Sciatic nerve (tissue), 2 donors: ENCODE measurements at regions not wholly inside any gene's neighbourhood (a gene's known extent, or its start where the extent isn't known, plus 50 kb on each side); places are given as distances from the start of the nearest gene placed in this dataset.

Experiments
- ATAC-seq: fragments of 200-7000 bp; cut with Tn5 transposase; one replicate; pipeline ENCODE4 v1.9.1; 2020; ENCODE audit warnings: mild to moderate bottlenecking, moderate library complexity
- DNase-seq: peaks from one replicate; pipeline ENCODE4 v3.0.0-alpha.2; 2020; ENCODE audit warnings: low spot score
- intact Hi-C: fragments of 100-400 bp; cut with DNase I; formaldehyde crosslinking; loops from one replicate; pipeline ENCODE4 v1.14.2; 2022
- donor health status: DM: no; HTN: no; CAD: no.
- donor health status: DM: no; HTN: no; CAD: no.

DNA sequence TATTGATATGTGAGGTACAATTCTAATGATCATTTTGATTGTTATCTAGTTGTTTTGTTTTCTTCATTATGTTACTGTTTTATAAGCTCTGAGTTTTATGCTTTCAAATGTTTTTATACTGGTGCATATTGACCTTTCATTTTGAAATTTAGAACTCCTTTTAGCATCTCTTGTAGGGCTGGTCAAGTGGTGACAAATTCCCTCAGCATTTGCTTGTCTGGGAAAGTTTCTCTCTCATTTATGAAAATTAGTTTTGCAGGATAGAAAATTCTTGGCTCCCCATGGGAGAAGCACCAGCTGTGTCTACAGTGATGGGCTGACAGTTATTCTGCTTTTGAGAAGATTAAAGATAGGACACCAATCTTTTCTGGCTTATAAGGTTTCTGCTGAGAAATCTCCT, 105.3 kb upstream of the SPRY1 start:
- intact Hi-C loops = no loop called here
- ATAC-seq (no peak), DNase-seq (no peak)

DNA sequence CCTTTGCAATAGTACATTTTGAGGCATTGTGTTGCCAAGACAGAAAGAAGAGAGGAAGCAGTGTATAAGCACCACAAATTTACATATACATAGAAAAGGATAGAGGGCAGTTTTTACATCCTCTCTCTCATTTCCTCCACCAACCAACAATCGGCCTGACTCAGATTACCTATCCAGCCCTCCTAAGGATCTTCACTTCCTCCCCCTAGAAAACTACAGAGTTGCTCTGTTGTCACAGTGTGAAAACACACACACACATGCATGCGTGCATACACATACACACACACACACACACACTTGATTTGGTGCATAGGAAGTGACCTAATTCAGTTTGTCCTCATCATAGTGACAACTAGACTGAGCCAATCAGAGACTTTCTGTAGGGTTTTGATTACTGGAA, 98.8 kb upstream of the SPRY1 start:
- DNase-seq (no peak), ATAC-seq (no peak)
- intact Hi-C loops = no loop called here

DNA sequence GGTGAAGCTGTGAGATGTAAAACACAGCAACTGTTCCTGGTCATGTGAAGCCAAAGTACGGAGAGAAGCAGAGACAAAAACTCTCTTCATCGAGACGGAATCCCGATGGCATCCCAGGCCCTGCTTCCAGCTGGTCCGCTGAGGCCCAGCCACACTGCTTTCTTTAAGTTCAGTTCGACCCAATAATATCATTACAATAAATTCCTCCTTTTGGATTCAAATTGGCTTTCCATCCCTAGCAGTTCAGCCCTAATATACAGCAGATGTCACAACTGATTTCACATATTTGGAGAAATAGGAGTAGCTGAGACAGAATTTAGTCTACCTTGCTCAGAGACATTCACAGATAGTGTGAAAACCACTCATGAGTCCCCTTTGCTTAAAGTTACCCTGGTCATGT, 98.3 kb upstream of the SPRY1 start:
- ATAC-seq (no peak), DNase-seq (no peak)
- intact Hi-C loops = no loop called here

DNA sequence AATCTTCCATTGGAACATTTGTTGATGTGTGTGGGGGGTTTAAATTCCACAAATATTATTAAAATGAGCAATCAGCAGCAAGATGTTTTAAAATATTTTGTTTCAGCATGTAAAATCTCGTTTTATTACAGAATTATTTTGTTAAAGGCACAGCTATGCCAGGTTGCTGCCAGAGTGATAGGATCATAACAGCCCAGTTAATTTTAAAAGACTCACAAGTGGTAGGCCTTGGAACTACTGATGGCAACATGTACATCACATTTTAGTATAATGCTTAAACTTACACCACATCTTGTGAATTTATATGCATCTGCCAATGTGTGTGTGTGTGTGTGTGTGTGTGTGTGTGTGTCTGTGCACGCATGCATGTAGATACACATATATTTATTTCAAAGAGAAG, 97.8 kb upstream of the SPRY1 start:
- ATAC-seq (peak; percentile 53), DNase-seq (no peak)
- intact Hi-C loops = no loop called here

DNA sequence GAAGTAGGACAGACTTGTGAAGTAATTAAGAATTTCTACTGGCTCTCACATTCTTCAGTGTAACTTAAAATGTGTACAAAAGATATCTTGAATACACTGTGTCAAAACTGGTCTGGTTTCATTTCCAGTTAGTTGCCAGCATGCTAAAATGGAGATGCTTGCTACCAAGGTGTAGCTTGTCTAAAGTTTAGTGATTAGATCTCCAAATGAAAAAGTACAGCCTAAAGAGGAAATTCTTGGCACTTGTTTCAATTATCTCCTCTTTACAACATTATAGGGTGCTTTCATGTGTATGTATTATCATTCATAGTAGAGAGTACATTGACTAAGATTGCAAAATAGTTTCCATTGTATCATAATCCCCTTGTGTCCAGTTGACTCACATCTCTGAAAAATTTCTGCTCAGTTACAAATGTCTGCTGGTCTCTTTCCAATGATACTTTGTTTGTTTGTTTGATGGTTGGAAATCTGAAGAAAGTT, 97.3 kb upstream of the SPRY1 start:
- no peak for DNase-seq
- peak; percentile 88 for ATAC-seq
- intact Hi-C loops = no loop called here

DNA sequence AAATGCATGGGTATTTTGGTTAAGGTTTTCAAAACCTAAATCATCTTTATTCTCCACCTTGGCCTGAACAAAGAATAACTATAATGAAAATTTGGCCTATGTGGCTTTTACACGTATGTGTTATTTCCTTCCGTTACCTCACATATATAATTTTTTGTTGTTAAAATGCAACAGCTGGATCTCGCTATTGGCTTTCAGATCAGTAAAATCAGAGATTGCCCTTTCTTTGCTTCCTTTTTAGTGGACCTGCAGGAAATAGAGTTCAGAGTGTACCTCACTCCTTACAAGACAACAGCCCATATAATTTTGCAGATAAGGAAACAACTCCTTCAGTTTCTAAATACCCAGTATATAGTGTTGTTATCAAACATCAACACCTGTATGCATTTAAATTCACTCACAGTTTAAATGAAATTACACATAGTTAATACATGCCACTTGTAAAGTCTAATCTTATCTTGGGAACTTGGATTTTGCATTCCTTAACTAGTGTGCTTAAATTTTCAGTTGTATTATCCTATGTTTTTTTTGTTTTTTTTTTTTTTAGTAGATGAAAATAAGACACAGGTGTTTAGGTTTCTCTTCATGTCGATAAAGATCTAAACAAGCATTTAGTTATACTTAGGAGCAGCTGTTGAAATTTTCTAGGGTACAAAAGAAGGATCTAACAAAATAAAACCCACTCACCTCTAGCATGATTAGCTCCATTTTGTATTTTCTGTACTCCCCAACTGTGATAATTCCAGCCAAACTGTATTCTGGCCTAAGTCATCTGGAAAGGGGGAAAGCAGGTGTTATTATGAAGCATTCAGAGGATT, 96.2 kb upstream of the SPRY1 start:
- intact Hi-C loops = no loop called here

DNA sequence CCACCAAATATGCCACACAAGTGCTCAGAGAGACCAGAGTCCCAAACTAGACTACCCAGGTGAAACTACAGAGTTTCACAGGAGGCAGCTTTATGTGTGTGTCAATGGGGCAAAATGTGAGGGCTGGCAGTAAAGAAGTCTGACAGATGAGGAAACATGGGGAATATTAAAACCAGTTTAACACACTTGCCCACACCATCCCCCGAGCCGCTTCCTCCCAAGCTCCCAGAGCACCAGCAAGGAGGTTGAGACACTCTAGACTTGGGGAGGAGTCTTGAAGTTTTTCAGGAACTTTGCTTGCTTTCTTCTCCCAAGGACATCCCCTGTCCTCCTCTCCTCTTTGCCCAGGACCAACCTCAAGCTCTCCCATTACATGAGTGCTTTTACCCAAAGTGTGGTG, 94.7 kb upstream of the SPRY1 start:
- intact Hi-C loops = no loop called here
- ATAC-seq (no peak), DNase-seq (no peak)

More for the DNA sequence above, 96.2 kb upstream of the SPRY1 start:
- DNase-seq = no peak
- no peak for ATAC-seq

DNA sequence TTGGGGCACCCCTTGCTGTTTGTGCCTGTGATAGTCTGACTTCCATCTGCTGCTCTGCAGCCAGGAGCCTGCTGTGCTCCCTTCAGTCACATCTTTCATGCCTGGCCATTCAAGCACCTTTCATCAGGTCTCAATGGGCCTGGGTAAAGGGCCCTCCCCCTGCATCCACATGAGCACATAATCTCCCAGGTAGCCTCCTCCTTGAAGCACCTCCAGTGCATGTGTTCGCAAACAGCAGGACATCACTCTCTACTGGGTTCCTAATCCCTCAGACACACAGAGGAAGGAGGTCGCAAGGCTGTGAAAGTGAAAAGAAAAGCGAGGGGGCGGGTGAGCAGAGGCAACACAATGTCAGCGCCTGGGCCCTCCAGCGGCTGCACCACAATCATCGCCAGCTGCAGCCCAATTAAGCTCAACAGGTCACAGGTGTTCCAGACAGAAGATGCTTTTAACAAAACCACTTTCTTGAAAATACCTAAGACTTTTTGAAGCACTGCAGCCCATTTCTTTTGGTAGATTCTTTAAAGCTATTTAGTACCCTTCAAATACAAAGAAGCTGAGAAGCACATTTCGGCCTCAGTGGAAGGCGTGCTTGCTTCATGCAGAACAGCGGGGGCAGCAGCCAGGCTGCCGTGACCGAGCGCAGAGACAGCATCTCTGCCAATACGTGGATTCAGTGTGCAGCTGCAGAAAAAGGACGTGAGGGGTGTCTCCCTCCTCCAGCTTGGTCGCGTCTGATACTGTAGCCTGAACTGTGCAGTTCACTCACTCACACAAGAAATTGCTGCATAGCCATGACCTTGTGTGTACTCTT, 92.2 kb upstream of the SPRY1 start:
- DNase-seq (no peak), ATAC-seq (peak; percentile 72)
- intact Hi-C loops = no loop called here

DNA sequence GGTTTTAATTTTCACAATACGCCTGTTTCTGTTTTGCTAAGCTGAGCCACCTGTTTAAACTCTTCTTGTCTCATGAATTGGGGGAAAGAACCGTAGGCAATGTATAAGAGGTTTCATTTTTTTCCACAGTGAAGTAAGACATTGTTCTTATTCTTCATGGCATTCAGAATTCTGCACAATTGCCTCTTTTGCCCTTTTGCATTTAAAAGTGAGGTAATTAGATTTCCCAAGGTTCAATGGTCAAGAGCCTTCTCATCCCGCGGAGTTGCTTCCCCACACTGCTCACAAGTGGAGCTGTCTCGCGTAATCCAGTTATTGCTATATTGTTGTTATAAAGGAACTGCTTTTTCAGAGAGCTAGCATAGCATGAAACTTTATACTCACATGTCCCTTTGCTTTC, 90.9 kb upstream of the SPRY1 start:
- no peak for DNase-seq
- ATAC-seq = peak; percentile 48
- intact Hi-C loops = no loop called here

DNA sequence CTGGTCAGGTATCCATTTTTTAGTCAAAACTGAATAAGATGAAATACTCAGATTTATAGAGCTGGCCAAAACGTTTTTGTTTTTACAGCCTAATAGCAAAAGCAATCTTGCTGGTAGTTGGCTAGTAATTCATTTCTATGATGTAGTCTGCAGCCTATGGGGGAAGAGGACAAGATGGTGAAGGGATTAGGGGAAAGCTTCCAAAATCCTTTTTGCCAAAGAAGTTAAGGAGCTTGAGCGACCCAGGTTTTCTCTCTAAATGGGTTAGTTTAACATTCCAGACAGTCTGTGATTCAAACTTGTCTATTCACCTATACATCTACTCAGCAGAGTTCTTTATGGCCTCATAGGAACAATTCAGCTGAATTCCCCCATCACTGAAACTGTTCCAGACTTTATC, 89.8 kb upstream of the SPRY1 start:
- no peak for ATAC-seq
- no peak for DNase-seq
- intact Hi-C loops = no loop called here

DNA sequence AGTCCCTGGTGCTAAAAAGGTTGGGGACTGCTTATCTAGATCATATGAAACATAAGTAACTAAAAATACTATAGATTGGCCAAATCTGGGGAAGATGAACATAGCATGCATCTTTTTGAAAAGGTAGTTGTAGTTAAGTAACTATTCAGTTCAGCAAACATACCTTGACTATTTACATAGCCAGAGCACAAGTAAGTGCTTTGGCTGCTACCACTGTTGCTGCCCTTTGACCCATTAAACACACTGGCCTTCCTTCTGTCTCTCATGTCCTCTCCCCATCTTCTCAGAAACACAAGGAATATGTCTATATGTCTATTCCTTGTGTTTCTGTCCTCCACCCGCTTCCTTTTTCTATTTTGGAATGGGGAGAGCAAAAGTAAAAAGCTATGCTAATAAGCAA, 87.9 kb upstream of the SPRY1 start:
- ATAC-seq = no peak
- no peak for DNase-seq
- intact Hi-C loops = no loop called here

DNA sequence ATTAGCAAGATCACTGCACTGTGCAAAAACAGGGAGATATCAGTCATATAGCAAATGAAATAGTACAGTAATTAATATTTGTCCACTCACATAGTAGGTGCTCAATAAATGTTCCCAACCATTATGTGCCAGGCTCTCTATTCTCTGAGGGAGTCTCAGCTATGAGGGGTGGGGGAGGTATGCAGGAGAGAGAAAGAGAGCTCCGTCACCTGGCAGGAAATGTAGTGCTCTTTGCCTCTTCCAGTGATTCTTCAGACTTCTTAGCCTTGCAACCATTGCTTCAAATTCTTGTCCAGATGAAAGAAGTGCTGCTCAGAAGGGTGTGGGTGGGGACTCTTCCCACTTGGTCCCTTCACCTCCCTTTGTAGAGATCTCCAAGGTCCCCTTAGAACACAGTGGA, 84.5 kb upstream of the SPRY1 start:
- DNase-seq = no peak
- no peak for ATAC-seq
- intact Hi-C loops = no loop called here

DNA sequence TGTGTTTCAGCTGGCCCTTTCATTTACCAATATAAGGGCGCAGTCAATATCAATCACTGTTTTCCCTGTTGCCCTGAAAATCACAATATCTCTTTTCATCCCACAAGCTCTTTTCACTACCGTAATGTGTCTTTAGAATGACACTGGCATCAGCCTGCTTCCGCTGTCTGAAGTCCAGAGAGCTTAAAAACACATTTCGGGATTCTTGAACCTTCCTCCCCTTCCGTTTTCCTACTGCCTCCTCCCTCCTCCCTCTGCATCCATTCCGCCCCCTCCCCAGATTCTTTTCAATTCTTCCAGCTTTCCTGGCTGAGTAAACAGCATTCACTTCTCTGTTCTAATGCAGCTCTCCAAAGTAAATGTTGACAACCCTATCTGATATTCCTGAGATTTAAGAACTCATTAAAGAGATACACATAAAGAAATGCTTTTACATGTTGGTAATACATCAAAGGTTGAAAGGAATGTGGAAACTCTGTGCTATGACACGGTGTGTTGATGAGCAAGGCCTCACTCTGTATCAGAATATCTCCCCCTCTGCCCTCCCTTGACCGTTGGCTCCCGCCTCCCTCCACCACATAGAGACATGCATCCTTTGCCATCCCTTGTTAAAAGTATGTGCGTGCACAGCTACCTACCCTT, 83.5 kb upstream of the SPRY1 start:
- DNase-seq (no peak), ATAC-seq (no peak)
- intact Hi-C loops = no loop called here

DNA sequence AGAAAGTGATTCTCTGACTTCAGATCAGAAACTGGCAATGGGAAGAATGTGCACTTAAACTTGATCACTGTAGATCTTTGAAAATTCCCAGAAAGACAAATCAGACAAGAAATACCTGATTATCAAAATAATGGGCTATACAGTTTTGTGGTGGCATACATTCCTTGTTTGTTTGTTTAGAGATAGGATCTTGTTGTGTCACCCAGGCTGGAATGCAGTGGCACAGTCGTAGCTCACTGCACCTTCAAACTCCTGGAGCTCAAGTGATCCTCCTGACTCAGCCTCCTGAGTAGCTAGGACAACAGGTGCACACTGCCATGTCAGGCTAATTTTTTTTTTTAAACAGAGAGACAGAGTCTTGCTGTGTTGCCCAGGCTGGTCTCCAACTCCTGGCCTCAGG, 81.0 kb upstream of the SPRY1 start:
- intact Hi-C loops = no loop called here
- DNase-seq (no peak), ATAC-seq (no peak)

DNA sequence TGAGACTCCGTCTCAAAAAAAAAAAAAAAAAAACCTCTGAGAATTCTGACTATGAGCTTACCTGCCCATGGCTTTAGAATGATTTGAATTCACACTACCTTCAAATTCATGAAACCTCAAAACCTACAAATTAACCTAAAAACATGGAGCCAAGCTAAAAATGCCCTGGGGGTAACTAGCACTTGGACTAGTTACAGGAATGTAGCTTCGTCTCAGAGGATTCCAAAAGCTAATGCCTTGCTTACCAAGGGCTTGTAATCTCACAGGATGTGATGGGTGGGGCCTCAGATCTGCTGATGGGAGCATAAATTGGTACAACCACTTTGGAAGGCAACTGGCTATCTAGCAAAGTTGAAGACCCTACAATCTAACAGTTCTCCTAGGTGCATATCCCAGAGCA, 79.4 kb upstream of the SPRY1 start:
- DNase-seq (no peak), ATAC-seq (no peak)
- intact Hi-C loops = no loop called here

DNA sequence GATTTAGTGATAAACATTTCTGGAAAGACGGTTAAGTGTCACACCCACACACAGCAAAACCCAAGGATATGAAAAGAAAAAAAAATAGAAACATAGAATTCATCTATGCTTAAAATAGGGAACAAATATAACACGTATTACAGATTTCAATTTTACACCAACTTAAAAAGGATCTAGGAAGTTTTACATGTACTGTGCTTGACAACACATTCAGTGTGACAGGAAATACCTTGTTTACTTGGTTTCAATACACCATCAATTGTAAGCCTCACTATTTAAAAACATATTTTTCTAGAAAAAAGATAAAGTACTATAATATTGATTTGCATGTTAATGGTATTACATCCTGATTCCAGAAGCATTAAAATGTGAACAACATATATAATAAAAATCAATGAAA, 77.0 kb upstream of the SPRY1 start:
- ATAC-seq = no peak
- DNase-seq = no peak
- intact Hi-C loops = no loop called here

DNA sequence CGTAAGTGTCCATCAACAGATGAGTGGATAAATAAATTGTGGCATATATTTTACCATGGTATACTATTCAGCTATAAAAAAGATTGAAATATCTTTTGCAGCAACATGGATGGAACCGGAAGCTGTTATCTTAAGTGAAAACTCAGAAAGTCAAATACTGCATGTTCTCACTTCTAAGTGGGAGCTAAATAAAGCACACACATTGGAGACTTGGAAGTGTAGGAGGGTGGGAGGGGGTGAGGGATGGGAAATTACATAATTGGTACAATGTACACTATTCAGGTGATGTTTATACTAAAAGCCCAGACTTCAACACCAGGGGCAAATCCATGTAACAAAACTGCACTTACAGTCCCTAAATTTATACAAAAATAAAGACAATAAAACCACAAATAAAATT, 72.6 kb upstream of the SPRY1 start:
- intact Hi-C loops = no loop called here
- ATAC-seq (no peak), DNase-seq (no peak)

DNA sequence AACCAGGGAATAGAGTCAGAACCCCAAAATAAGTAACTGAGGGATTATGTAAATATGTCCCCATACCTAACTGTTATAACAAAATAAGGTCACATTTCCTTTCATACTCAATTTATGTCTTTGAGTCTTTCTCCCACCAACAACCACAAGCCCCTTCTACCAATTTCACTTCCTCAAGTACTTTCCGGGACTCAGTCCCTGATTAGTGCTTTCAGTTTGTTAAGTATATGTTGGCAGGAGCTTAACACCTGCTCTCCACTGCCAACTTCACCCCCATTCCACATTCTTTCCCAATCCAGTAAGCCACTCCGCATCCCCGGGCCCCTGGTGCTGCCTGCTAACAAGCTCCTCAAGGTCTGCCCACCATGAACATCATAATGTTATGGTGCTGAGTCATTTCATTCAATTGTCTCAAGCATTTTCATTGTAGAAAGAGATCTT, 71.3 kb upstream of the SPRY1 start:
- intact Hi-C loops = no loop called here
- no peak for DNase-seq
- ATAC-seq = no peak

DNA sequence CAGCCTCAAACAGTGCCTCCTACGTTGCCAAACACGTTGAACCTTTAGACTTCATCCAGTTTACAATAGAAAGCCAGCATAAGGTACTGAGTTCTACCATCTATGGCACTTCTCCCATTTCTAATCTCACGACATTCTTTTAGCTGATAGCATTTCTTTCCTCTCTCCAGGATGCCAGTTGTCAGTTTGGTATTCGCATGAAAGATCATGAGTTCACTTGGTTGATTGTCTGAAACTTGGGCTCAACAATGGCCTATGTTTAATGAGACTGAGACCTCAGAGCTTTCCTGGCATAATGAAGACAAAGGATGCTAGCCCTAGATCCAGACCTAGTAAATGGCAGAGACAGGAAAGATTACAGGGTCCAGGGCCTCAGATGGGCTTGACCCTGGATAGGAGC, 69.2 kb upstream of the SPRY1 start:
- intact Hi-C loops = no loop called here
- no peak for DNase-seq

DNA sequence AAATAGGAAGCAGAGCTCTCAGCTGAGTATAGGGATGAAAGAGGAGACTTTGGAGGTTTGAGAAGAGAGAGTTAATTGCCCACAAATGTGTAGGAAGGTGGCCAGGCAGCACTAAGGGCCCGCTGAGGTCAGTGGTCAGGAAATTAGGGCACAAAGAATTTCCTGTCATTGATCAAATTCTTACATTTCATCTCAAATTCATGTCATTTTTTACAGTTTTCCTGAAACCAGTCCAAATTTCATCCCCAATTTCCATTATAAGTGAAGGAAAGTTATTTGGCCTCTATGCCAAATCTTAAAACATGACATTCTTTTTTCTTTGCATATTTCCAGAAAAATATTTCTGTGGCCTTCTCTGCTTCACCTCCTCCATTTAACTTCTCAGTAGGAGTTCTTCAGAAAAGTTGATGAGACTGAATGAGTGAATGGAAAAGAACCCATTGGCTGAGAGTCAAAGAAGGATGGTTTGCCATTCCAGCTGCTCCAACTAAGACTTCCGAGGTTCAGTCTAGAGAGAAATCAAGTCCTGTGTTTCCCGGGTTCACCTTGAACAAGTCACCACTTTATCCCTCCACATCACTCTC, 68.7 kb upstream of the SPRY1 start:
- DNase-seq = no peak
- no peak for ATAC-seq
- intact Hi-C loops = no loop called here

More for the DNA sequence above, 69.2 kb upstream of the SPRY1 start:
- ATAC-seq = no peak
